Hypothalamus (tissue), 51 donors: ENCODE measurements at regions not wholly inside any gene's neighbourhood (a gene's known extent, or its start where the extent isn't known, plus 50 kb on each side); places are given as distances from the start of the nearest gene placed in this dataset.

Experiments used
- DNase-seq, 51 donors: peaks; one replicate each; lab custom pipeline; 2025; lab: John Stamatoyannopoulos, UW

DNA sequence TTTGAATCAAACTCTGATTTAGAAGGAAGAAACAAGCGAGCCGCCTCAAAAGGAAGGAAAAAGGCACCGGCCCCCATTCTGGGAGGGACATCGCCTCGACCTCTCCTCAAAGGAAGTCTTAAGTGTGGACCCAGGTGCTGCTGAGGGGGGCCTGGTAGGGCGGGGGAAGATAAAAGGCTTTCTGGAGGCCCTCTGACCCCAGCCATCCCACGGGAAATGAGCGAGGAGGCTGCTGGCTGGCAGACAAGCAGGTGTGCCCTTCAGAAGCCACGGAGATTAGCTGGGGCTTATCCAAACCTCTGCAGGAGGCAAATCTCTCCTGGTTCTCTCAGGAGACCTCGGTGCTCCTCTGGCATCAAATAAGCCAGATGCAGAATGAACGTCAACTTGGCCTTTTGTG lies 171.4 kb upstream of the BLID start:
- DNase-seq = no peak

DNA sequence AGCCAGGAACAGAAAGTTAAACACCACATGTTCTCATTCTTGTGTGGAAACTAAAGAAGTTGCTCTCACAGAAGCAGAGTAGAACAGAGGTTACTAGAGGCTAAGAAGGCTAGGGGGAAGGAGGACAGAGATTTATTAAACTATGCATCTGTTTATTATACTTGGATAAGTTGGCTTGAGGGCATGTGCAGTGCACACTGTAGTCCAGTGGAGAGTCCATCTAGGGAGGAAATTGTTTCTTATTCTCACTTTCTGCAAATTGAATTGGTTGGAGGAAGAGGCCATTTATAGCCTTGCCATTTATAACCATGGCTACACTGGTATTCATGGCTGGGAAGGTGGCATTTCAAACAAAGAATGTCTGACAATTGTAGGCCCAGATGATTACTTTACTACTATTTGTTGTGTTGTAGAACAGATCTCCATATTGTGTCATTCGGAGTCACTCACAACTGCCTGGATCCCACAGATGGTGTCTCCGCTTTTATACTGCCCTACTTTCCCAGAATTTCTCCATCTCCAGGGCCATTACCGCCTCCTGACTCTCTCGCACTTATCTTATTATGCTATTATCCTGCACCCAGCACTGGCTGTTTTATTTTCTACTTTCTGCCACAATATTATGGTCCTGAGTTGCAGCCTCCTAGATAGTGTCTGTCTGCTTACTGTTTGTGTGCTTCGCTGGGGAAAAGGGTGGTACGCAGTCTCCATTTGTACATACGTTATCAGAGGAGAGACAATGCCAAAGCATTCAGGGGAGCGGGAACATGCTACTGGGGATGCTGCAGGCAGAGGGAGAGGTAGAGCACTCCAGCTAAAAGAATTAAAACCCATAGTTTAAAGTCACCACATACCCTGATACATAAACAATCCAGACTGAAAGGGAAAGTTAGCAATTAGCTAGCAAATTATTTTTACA lies 169.3 kb upstream of the BLID start:
- DNase-seq = no peak

DNA sequence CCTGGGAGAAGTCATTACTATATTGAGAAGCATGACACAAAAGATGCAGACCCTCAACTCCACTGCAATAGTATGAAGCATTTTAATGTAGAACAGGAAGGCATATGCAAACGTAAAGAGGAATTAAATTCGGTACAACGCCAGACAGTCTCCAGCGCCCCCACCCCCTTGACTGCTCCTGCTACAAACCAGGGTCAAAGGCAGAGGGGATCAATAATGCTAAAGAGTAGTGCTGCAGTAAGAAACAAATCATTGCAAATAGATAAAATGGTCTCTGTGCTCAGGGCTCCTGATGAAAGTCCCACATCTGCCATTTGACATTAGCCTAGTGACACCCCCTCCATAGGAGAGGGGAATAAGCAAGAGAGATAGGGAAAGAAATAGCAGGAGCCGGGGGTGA lies 164.9 kb upstream of the BLID start:
- no peak for DNase-seq

DNA sequence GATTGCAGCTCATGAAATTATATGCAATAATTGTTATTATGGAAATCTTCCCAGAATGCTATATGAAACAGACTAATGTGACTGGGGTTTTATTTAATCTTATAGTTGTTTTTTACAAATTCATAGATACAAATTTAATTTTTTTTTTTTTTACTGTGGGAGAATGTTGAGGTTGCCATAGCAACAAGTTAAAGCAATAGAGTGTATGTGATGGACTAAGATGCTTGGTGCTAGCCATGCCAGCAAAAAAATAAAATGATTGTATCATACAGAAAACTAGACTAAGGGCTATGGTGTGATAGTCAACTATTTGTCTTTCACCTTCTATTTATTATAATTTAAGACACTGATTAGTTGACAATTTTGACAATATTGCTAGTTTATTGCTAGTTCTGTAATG lies 163.2 kb upstream of the BLID start:
- DNase-seq = no peak

DNA sequence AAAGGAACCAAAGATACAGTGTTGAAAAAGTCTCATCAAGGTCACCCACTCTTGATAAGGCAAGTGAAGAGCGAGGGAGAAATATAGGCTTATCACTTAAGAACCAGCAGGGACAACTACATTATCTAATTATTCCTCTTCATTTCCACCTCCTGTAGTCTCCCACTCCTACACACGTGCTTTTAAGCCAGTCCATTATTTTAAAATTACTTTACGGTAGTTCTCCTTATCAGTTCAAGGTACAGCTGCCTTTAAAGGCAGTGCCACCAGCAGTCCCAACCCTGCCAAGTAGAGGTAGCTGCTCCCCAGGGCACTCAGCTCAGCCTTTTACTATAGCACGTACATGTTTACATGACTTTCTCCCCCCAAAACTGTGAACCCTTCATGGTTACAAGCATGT lies 161.5 kb upstream of the BLID start:
- DNase-seq = no peak

DNA sequence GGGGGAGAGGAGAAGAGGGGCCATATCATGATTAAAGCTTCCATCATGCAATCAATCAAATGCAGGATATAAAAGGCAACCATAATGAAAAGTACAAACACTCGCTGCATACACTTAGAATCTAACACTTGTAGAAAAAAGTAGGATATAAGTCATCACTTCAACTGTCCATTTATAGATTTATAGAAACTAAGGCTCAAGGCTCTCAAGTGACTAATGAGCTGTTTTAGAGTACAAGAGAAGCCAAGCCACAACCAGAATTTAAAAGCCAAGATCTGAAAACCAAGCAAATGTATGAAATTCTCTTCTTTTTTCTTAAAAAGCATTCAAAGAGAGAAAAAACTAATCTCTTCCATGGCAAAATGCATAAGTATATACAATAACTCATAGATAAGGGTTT lies 160.2 kb upstream of the BLID start:
- no peak for DNase-seq

DNA sequence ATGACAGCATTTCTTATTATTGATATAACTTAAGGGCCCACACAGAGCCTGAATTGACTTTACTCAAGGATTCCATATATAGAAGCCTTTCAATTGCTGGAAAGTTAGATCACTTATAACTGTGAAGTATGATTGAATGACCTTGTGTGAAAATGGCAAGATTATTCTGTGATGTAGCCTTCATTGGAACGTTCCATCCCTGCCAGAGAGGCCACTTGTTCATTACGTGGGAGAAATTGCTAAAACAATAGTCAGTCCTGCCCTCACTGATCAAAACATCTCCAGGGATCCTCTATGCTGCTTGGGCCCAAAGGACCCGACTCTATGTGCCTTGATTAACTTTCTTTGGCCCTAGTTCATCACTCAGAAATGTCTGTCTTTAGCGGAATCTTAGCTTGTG lies 159.5 kb upstream of the BLID start:
- no peak for DNase-seq

DNA sequence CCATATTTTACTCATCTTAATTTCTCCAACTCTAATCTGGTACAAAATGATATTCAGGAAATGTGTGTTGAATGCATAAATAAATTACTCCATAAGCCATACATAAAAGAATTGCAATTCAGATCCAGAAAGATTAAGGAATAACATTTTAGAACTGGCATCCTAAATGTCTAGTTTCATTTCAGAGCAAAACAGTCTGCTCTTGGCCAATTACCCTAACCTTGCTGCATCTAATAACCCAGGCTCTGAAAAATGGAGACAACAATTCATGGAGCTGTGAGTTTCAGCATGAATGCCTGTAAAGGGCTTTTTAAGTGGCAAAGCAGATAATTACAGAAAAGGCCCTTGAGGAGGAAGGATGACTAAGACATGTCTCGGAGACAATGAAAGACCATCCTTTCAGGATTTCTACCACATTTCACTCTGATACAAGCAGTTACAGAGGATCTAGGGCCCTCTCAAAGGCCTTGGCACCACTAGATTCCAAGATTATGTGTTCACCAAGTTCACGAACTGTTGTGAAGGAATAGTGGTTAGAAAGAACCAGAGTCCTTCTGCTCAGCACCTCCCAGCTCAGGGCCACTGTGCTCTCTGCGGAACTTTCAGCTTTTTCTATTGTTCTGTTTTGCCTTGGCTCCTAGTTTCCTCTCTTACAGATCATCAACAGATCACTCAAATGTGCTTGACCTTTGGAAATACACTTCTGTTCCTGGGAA lies 157.6 kb upstream of the BLID start:
- DNase-seq = no peak

DNA sequence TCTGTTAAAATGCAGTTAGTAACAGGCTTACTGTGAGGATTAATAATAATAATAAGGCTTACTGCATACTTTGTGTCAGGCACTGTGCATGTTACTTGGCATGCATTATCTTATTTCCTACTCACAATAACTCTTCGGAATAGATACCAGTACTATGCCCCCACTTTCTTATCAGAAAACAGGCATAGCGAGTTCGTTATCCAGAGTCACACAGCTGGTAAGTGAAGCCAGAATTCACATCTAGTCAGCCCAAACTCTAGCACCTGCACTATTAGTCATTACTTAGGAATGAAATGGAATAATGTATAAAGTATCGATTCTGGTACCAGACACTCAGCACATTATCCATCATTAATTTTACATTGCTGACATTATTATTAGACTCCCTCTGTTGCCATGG lies 155.7 kb upstream of the BLID start:
- DNase-seq = no peak

DNA sequence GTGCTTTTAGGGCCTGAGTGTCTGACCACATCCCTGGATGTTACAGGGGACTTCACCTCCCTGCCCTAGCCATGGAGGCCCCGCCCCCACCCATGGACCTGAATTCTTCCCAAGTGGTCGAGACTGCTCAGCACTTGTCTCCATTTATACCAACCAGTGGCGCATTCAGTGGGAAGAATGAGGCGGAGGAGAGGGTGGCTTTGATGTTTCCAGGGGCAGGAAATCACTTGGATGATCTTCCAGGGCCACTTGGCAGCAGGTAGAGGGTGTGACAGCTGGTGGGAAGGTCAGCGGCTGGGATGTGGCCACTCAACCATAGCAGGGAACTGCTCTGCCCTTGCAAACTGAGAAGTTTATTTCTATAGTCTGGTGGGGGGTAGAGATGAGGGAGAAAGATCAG lies 155.1 kb upstream of the BLID start:
- no peak for DNase-seq

DNA sequence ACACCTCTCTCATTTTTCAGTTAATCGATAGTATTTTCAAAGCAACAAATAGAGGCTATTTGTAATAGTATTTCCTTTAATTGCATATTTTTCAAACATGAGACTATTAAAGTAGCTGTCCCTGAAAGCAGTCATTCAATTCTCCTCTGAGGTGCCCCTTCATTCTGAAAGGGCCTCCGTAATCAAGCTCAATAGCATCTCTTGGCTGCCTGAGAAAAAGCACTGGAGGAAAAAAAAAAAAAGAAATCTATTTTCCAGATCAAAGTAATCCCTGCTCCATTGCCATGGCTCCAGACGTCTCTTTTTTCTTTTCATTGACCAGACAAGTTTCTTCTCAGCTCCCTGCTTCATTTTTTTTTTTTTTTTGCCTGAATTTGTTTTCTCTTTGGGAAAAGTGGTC lies 154.5 kb upstream of the BLID start:
- no peak for DNase-seq

DNA sequence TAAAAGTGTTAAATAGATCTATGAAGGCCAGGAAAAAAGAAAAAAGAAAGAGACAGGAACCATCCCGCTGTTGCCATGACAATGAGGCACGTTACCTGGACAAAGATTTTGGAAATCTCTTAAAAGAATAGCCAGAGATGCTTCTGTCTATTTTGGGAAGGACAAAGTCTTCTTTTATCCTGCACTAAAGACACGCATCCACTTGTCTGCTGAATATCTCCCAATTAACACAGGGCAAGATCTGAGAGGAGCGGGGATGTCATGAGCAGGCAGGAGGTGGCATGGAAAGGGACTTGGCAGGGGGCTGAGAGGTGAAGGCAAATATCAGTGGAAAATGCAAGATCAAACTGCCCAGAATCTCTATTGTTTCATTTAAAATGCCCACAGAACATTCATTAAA lies 153.8 kb upstream of the BLID start:
- DNase-seq = no peak

DNA sequence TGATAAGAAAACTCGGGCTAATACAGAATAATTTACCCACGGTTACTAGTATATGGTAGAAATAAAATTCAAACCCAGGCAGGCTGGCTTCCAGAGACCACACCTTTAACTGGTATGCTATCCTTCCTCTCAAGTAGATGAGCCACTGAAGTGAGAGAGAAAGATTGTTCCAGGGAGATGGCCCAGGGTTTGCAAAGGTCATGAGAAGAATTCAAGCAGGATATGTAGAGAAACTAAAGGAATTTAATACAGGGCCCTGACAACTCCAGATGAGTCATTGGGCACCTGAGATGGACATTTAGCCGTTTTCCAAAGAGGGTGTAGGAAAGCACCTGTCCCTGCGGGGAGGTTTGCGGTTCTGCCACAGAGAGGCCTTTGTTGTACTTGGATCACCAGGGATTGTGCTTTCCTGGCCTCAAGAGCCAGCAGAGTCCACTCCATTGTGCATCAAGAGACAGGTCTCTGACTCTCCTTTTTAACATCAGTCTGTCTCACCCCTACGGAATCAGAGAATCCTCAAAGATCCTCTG lies 152.7 kb upstream of the BLID start:
- DNase-seq = no peak

DNA sequence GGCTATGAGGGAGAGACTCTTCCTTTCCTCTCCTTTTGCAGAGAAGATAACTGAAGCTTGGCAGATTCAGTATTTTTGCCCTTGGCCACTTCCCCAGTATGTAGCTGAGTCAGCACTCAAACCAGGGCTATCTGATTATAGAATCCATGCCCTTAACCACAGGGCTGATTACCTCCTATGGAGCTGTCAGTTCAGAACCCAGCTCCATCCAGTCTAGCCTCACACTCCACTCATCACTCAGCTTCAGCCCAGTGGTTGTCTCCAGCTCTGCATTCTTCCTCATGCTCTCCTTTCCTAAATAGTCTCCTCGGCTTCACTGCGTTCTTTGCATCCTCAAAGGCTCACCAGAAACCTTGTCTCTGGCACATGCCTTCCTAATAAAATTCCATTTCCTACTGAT lies 151.6 kb upstream of the BLID start:
- no peak for DNase-seq

DNA sequence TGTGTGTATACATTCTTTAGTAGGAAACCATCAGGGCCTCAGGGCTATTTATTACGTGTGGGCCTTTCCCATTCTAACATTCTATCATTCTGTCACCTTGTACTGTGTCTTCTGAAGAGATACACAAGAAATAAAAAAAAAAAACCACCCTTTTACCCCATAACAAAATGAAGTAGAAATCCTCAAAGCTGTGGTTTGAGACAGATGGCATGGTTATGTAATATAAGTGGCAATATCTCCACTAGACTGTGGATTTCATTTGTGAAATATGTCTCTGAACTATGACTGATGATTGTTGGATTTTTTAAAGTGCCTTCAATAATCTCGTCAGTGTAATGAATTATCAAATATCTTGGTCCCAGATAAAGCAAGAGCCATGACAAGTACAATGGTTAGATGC lies 150.0 kb upstream of the BLID start:
- no peak for DNase-seq

DNA sequence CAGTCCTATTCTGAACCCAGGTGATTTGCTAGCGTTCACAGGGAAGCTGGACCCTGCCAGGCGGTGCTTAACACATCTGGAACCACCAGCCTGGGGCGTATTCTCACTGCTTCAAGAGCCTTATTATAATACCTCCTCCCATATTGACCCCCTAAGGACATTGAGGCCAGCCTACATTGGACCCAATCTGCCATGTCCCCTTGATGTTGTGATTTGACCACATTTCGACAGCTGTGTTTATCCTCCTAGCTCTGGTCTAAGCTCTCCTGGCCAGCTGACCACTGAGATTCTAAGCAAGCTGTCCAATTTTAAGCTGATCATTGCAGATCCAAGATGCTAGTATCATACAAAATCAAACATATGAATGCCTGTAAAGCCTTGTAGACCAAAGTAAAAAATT lies 148.1 kb upstream of the BLID start:
- DNase-seq = no peak

DNA sequence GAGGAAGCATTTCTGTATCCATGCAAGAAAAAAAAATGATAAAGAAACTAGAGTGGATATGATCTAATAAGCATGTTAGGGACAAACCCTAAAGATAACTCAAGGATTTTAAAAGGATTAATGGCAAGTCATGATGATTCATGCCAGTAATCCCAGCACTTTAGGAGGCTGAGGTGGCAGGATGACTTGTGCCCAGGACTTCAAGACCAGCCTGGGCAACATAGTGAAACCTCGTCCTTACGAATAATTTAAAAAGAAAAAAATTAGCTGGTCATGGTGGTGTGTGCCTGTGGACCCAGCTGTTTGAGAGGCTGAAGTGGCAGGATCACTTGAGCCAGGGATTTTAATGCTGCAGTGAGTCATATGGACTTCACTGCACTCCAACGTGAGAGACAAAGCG lies 145.5 kb upstream of the BLID start:
- DNase-seq = no peak

DNA sequence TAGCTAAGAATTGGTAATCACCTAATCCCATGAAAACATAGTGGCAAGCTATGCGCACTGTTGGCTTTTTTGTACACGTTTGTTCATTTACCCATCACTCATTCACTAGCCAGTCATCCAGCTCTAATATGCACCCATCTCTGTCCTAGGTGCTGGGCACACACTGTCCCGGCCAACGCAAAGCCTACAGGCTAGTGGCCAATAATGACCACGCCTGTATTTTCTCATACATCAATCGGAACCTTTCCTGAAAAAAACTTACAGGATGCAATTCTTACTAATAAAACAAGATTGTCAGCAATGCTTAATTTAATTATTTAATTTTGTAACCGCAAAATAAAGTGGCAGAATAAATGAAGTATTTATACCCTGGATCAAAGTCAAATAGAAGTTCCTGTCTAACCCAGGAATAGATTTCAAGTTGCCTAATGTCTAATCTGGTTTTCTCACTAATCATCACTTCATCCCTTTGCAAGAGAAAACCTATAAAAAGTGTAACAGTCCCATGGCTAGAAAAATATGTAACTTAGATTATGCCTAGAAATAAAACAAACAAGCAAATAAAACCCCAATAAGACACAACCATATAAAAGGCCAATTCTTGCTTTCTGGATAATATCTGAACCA lies 143.3 kb upstream of the BLID start:
- no peak for DNase-seq

DNA sequence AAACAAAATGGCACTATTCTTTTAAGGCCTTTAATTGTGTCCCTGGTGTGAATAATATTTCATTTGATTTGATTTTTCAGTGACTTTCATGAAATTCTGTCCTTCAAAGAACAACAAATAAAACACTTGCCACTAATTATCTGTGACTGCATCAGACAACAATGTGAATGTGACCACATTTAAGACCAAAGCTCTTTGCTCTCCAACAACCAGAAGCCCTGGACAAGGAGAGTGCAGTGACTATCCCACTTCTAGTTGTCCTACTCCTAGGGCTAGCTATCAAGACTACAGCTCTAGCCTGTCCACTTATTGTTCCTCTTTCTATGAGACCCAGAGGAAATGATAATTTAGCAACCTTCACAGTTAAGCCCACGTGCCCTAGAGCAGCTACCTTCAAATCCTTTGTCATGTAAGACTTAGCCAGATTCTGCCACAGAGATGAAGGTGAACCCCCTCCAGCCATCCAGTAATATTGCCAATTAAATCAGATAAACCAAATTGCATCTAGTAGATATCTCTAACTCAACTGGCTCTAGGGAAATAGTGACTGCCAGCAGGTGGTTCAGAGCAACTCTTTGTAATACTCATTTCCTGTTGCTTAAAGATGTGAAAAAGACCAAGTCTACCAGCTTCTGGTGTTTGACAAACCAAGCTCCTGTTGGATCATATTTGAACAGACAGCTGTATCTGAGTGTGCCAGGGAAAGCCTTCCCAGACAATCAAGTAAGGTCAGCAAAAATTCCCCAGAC lies 142.6 kb upstream of the BLID start:
- DNase-seq = no peak

DNA sequence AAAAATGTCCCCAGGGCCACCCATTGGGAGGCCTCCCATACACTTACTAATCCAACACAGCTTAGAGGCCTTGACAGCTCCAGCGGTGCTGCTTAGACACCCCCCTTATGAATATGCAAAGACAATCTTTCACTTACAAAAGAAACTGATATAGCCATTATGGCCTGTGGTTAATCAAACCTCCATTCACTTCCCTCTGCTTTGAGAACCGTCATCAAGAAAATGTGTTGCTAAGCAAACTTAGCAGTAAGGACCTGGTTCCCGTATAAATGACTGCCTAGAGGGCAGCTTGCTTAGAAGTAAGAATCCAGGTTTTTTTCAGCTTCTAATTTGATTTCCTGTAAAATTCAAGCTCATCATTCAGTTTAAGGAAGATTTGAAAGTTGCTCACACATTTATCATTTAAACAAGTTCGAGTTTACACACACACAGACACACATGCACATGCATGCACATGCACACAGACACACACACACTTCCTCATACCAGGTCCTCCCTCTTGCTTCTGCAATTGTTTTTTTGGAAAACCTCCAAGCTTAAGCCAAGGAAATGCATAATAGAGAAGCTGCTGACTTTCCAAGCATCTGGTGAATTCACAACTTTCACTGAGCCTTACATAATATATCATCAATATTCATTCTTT lies 137.7 kb upstream of the BLID start:
- no peak for DNase-seq
